C1 segment of cervical spinal cord (tissue), 14 donors: ENCODE measurements at regions not wholly inside any gene's neighbourhood (a gene's known extent, or its start where the extent isn't known, plus 50 kb on each side); places are given as distances from the start of the nearest gene placed in this dataset.
"Not testable (repeated sequence)": the region's sequence is repeated elsewhere in the genome, so short reads cannot be mapped to it uniquely, and the experiment has no call there.

ENCODE experiments used
- DNase-seq, 14 donors: peaks; one replicate each; lab custom pipeline; 2025; lab: John Stamatoyannopoulos, UW

DNA sequence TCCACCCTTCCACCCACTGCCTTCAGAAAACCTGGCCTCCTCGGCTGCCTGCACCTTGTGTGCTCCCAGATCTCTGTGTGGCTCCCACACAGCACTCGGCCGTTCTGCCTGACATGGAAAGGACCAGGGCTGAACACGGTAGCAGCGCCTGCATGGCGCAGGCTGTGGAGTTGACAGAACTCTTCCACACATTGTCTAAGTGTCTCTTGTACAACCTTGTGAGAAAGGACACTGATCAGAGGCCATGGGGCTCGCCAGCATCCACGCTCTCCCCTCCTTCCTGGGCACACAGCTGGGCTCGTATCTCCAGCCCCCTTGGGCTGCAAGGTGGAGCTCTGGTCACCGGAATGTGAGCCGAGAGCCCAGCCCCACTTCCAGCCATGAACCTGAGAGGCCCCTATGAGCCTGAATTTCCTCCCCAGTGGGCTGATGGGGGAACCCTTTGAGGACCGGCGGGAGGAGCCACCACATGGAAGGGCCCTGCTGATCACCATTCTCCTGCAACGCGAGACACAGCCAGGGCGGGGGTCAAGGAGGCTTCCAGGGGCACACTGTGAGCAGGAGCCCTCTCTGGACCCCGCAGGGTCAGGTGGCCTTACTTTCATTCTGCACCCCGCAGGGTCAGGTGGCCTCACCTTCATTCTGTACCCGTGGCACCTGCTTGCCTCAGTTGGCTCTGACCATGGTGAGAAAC lies 314.2 kb upstream of the MYT1L start:
- no peak for DNase-seq

DNA sequence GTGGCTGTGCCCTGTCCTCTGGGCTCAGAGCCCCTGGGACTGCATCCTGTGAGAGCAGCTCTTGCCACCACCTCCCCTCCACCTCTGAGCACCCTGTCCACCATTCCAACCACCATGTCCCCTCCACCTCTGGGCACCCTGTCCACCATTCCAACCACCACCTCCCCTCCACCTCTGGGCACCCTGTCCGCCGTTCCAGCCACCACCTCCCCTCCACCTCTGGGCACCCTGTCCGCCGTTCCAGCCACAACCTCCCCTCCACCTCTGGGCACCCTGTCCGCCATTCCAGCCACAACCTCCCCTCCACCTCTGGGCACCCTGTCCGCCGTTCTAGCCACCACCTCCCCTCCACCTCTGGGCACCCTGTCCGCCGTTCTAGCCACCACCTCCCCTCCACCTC lies 313.7 kb upstream of the MYT1L start:
- DNase-seq: not testable (repeated sequence)

GRCh38 chr2:2644040-2644439 lies 313.0 kb upstream of the MYT1L start:
- no peak for DNase-seq

- no peak for DNase-seq
These were observed 312.1 kb upstream of the MYT1L start for GRCh38 chr2:2642906-2643890.

DNA sequence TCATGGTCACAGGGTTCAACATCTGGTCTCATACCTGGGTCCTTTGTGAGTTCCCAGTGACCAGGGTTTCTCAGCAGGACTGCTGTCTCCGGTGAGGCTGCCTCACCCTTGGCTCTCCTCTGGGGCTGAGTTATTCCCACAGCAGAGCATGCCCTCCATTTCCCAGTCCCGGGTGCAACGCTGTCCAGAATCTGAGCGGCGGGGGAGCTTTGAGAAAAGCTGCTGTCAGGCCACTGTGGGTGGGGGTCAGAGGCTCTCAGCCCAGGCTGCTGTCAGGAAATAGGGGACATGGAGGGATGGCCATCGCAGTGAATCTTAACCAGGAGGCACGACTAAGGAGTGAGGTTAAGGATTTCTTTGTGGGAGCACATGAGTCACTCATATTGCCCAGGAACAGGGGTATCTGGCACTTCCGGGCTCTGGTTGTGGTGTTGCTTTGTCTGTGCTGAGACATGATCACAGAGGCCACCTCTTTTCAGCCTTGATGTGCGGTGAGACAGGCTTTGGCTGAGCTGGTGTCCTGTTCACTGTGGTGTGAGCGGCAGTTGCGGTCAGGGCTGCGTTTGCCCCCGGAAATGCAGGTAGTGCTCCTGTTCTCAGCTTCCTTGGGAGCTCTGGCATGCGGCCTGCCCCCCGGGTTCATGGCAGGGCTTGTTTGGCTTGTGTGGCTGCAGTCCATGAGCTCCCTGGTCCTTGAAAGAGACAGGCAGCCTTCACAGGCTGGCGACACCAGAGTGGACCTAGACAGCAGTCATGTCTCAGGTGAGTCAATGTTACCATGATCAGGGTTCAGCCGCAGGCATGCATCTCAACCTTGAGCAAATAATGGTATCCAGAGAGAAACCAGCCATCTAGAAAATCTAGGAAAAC lies 310.7 kb upstream of the MYT1L start:
- DNase-seq: no peak

- no peak for DNase-seq
These were observed 309.7 kb upstream of the MYT1L start for GRCh38 chr2:2640818-2641217.

DNA sequence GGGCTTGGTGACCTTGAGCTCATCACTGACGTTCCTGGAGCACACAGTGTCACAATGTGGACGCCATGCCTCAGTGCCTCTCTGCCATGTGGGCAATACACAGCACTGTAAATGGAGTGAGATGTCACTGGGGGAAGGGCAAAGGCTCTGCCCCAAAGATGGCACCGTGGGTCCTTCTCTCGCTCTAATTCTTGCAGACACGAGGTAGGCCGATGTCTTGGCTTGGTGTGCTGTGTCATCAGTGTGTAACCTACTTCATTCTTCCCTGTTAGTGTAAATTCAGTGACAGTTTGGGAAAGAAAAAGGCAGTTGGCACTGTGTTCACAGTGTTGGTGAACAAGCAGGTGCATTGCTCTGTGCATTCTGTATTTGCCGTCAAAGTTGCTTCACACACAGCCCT lies 309.3 kb upstream of the MYT1L start:
- DNase-seq: no peak

GRCh38 chr2:2639251-2640139 lies 308.4 kb upstream of the MYT1L start:
- no peak for DNase-seq

GRCh38 chr2:2638547-2639220 lies 307.6 kb upstream of the MYT1L start:
- DNase-seq: no peak

DNA sequence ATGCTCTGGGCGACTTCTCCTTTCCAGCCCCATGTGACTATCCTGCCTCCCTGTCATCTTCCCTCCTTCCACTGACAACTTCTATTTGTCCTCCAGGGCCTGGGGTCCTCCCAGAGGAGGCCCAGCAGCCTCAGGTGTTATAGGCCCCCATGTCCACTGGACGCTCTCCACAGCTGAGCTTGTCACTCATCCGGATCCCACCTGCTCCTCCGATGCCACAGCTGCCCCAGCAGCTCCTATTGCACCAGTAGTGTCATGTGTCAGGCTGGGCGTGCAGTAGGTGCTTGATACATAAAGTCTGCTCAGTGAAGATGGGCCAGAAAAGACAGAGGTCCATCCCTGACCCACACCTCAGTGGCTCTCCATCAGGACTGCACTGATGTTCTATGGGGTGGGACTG lies 305.7 kb upstream of the MYT1L start:
- DNase-seq: no peak

- DNase-seq: no peak
These were observed 304.0 kb upstream of the MYT1L start for GRCh38 chr2:2635025-2635528.

DNA sequence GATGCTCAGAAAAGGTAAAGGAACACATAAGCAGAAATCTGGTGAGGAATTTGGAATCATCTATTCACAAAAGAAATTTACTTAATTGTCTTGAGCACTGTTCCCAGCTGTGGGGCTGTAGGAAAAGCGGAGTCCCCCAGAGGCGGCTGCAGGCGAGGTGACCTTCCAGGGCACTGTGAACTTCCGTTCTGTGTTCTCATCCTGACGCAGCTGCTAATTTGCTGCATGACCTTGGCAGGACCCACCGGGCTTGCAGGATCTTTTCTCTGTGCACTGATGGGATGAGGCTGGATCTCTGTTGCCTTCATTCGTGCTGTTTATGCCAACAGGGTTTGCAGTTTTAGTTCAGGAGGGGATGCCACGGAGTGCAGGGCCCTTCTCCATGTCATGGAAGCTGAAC lies 301.9 kb upstream of the MYT1L start:
- DNase-seq: no peak

- peak in 4 of 14 donors; percentile 14 to 29 (median 21) for DNase-seq
These were observed 292.9 kb upstream of the MYT1L start for GRCh38 chr2:2623939-2624338.

DNA sequence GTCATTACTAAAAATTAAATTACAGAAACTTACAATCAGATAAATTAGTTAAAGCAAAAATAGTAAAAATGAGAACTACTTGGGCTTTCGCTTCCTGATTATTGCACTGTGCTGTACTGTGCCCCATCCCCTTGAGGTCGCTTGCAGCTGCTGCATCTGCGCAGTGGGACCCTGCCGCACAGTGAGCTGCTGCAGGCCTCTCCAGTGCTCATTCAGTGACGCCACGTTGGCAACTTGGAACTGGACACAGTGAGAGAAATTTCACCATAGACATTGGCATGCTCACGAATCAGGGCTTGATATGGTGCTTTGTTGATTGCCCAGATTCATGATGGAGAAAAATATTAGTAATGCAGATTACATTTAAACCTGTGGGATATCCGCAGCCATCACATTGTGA lies 290.8 kb upstream of the MYT1L start:
- DNase-seq: no peak

GRCh38 chr2:2620604-2621003 lies 289.5 kb upstream of the MYT1L start:
- DNase-seq: no peak

GRCh38 chr2:2619995-2620394 lies 288.9 kb upstream of the MYT1L start:
- no peak for DNase-seq

DNA sequence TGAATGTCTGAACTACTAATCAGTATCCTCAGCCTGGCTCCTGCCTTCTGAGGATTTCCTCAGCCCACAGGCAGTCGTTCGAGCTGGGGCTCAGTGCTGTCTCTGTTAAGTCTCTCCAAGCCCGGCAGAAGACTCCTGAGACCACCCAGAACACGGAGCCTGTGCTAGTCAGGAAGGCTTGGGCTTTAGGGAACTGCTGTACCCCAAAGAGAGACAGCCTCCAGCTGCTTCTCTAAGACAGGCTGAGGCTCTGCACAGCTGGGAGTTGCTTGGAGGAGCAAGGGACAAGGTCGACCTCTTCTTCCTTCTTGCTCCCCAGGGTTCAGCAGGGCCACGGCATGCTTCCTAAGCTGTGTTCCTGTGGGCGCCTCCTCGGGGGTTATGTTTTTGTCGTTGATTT lies 283.4 kb upstream of the MYT1L start:
- no peak for DNase-seq

DNA sequence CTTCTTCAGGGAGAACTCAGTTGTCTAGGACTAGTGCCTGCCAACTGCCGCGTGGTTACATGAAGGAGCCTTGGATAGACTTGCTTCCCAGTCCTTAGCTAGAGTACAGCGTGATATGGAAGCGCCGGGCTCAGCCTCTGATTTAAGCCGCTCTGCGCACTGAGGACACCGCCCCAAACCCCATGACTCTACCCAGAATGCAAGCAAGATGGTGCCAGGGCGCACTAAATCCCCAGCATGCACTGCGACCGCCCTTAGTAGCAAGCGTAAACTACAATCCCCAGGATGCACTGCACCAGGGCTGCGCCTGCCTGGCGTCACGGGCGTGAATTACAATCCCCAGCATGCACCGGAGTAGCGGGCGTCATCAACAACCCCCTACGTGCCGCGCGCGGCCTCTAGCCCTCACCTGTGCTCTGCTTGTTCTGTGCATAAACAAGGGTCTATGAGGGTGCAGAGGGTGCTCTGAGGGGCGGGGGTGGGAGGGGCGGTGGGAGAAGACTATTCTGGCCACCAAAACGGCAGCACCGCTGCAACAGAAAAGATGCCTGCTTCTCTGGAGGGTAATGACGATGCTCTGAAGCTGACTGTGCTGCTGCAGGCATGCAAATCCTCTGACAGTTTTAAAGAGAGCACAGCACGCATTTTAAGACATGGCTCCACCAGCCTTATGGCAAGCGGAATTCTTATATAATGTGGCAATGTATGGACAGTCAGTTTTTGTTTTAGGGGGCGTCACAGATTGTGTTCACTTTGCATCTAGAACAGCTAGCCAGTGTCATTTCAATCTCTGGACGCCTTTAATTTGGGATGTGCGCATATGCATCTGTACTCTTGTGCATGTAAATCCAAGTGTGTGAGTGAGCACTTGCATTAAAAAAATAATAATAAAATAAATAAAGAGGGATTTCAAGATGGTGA lies 282.5 kb upstream of the MYT1L start:
- peak; percentile 53 to 96 (median 91) for DNase-seq

GRCh38 chr2:2610751-2611150 lies 279.7 kb upstream of the MYT1L start:
- no peak for DNase-seq
